Gastrocnemius medialis (tissue), 4 donors: ENCODE measurements at regions not wholly inside any gene's neighbourhood (a gene's known extent, or its start where the extent isn't known, plus 50 kb on each side); places are given as distances from the start of the nearest gene placed in this dataset.

Experiments used
- ATAC-seq, 2 donors: fragments of 150-250 bp; one replicate each; pipeline ENCODE4 v1.9.1; 2016
- DNase-seq, 2 donors: peaks; one replicate each; pipeline ENCODE4 v3.0.0-alpha.2; 2019
- H3K27ac ChIP-seq, 4 donors: fragments of 200-600 bp; sonication (generic); 1 replicate in 1 of 4; 2 replicates in 3 of 4; pipeline ENCODE4 v1.5.1; 2016 to 2018; ENCODE audit warnings: mild to moderate bottlenecking in 2 of 4, moderate library complexity in 1 of 4
- H3K27me3 ChIP-seq, 3 donors: fragments of 200-600 bp; sonication (generic) in 2 of 3; 1 replicate in 1 of 3; 2 replicates in 2 of 3; pipeline versions ENCODE4 v1.5.1 to v1.6.0; 2016 to 2019; ENCODE audit warnings: mild to moderate bottlenecking in 1 of 3, moderate library complexity in 1 of 3
- H3K36me3 ChIP-seq, 2 donors: fragments of 200-600 bp; sonication (generic) in 1 of 2; one replicate each; pipeline ENCODE4 v1.5.1; 2017 to 2018
- H3K4me1 ChIP-seq, 2 donors: fragments of 200-600 bp; sonication (generic) in 1 of 2; one replicate each; pipeline ENCODE4 v1.5.1; 2016 to 2017; ENCODE audit warnings: mild to moderate bottlenecking in 2 of 2
- H3K4me3 ChIP-seq, 4 donors: fragments of 200-600 bp; sonication (generic) in 3 of 4; 1 replicate in 1 of 4; 2 replicates in 3 of 4; pipeline ENCODE4 v1.5.1; 2016 to 2019; ENCODE audit warnings: mild to moderate bottlenecking in 2 of 4
- H3K9me3 ChIP-seq, 3 donors: fragments of 200-600 bp; sonication (generic) in 2 of 3; 1 replicate in 1 of 3; 2 replicates in 2 of 3; pipeline ENCODE4 v1.5.1; 2016 to 2019
- CTCF ChIP-seq, 5 experiments: fragments of 450-650 bp in 3 of 5; fragments of 200-600 bp in 2 of 5; sonication (generic) in 2 of 5; IDR thresholded peaks in 4 of 5; conservative IDR thresholded peaks in 1 of 5; 1 replicate in 4 of 5; 2 replicates in 1 of 5; pipeline ENCODE4 v1.5.1; 2016 to 2019; ENCODE audit warnings: antibody characterized with exemption in 5 of 5, mild to moderate bottlenecking in 3 of 5, moderate library complexity in 3 of 5
- POLR2A ChIP-seq, 2 donors: fragments of 450-650 bp; IDR thresholded peaks; one replicate each; pipeline ENCODE4 v1.6.1; 2017; ENCODE audit warnings: antibody characterized with exemption in 2 of 2, mild to moderate bottlenecking in 2 of 2, moderate library complexity in 2 of 2
- in situ Hi-C, 4 donors: fragments of 200-750 bp; cut with MboI; loops; one replicate each; pipeline versions ENCODE4 v1.15.0 to v1.8.0; 2017; ENCODE audit warnings: low sequenced_read_pairs in 4 of 4
- intact Hi-C: fragments of 100-400 bp; cut with DNase I; formaldehyde crosslinking; loops from one replicate; pipeline ENCODE4 v1.15.1; 2023; ENCODE audit warnings: low total_unique reads

- TF ChIP-seq POLR2A (IDR thresholded peaks at IDR 0.05) (no peak), CTCF (IDR thresholded peaks at IDR 0.05 in 4 of 5, conservative IDR thresholded peaks at IDR 0.05 in 1 of 5) (no peak)
- H3K4me1 ChIP-seq = no peaks in the 10 kb centered on the region
- no peaks in the 10 kb centered on the region for H3K36me3 ChIP-seq
- DNase-seq (no peak), ATAC-seq (no peak)
- in situ Hi-C loops = no loop called here
- peaks cover 0 to 5% (median 0%) of the 10 kb centered on the region in 3 donors for H3K9me3 ChIP-seq
- no peaks in the 10 kb centered on the region for H3K27me3 ChIP-seq
- no peak overlapping the region for H3K4me3 ChIP-seq
- H3K27ac ChIP-seq = no peak overlapping the region
- intact Hi-C loops = no loop called here
These were observed 558.8 kb upstream of the GHITM start for GRCh38 chr10:83580373-83581012.

GRCh38 chr10:83582407-83583095, 556.8 kb upstream of the GHITM start:
- no peaks in the 10 kb centered on the region for H3K36me3 ChIP-seq
- H3K4me1 ChIP-seq = no peaks in the 10 kb centered on the region
- no peaks in the 10 kb centered on the region for H3K27me3 ChIP-seq
- TF ChIP-seq CTCF (IDR thresholded peaks at IDR 0.05 in 4 of 5, conservative IDR thresholded peaks at IDR 0.05 in 1 of 5) = no peak
- no peak for DNase-seq
- in situ Hi-C loops (no loop called here), intact Hi-C loops (no loop called here)
- H3K27ac ChIP-seq = no peak overlapping the region
- no peak overlapping the region for H3K4me3 ChIP-seq
- ATAC-seq = no peak
- peaks cover 0 to under 1% (median 0%) of the 10 kb centered on the region in 3 donors for H3K9me3 ChIP-seq

- H3K4me1 ChIP-seq = no peaks in the 10 kb centered on the region
- no peaks in the 10 kb centered on the region for H3K27me3 ChIP-seq
- in situ Hi-C loops = no loop called here
- no peaks in the 10 kb centered on the region for H3K36me3 ChIP-seq
- no peak for DNase-seq
- no peak for ATAC-seq
- intact Hi-C loops = no loop called here
- H3K27ac ChIP-seq = no peak overlapping the region
- TF ChIP-seq CTCF (IDR thresholded peaks at IDR 0.05 in 4 of 5, conservative IDR thresholded peaks at IDR 0.05 in 1 of 5) (no peak), POLR2A (IDR thresholded peaks at IDR 0.05) (no peak)
- no peak overlapping the region for H3K4me3 ChIP-seq
- H3K9me3 ChIP-seq = no peaks in the 10 kb centered on the region
These were observed 553.6 kb upstream of the GHITM start for GRCh38 chr10:83585686-83586085.

- no peaks in the 10 kb centered on the region for H3K4me1 ChIP-seq
- DNase-seq (no peak), ATAC-seq (no peak)
- peaks cover 0 to 10% (median 0%) of the 10 kb centered on the region in 3 donors for H3K9me3 ChIP-seq
- TF ChIP-seq CTCF (IDR thresholded peaks at IDR 0.05 in 4 of 5, conservative IDR thresholded peaks at IDR 0.05 in 1 of 5) (no peak), POLR2A (IDR thresholded peaks at IDR 0.05) (no peak)
- no peak overlapping the region for H3K4me3 ChIP-seq
- intact Hi-C loops = no loop called here
- no peak overlapping the region for H3K27ac ChIP-seq
- in situ Hi-C loops = no loop called here
- H3K27me3 ChIP-seq = no peaks in the 10 kb centered on the region
- H3K36me3 ChIP-seq = no peaks in the 10 kb centered on the region
These were observed 546.9 kb upstream of the GHITM start for GRCh38 chr10:83592337-83592935.
